Neural progenitor cell (in vitro differentiated cells): ENCODE measurements at regions not wholly inside any gene's neighbourhood (a gene's known extent, or its start where the extent isn't known, plus 50 kb on each side); places are given as distances from the start of the nearest gene placed in this dataset.

Experiments
- EZH2 ChIP-seq: fragments of 200-600 bp; sonication (generic); IDR thresholded peaks from 2 replicates; pipeline ENCODE4 v1.6.1; 2017; ENCODE audit warnings: antibody characterized with exemption, mild to moderate bottlenecking, moderate library complexity
- EZH2phosphoT487 ChIP-seq: fragments of 200-600 bp; sonication (generic); IDR thresholded peaks from 2 replicates; pipeline ENCODE4 v1.6.1; 2017; ENCODE audit warnings: antibody characterized with exemption
- TF ChIP-seq, protein P1 (sequence below): fragments of 200-600 bp; sonication (generic); IDR thresholded peaks from 2 replicates; pipeline ENCODE4 v1.5.1; 2017; ENCODE audit warnings: antibody characterized with exemption, mild to moderate bottlenecking

- TF ChIP-seq, protein P1, sequence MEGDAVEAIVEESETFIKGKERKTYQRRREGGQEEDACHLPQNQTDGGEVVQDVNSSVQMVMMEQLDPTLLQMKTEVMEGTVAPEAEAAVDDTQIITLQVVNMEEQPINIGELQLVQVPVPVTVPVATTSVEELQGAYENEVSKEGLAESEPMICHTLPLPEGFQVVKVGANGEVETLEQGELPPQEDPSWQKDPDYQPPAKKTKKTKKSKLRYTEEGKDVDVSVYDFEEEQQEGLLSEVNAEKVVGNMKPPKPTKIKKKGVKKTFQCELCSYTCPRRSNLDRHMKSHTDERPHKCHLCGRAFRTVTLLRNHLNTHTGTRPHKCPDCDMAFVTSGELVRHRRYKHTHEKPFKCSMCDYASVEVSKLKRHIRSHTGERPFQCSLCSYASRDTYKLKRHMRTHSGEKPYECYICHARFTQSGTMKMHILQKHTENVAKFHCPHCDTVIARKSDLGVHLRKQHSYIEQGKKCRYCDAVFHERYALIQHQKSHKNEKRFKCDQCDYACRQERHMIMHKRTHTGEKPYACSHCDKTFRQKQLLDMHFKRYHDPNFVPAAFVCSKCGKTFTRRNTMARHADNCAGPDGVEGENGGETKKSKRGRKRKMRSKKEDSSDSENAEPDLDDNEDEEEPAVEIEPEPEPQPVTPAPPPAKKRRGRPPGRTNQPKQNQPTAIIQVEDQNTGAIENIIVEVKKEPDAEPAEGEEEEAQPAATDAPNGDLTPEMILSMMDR: no peak
- TF ChIP-seq EZH2phosphoT487 (no peak), EZH2 (no peak)
These were observed 600.3 kb downstream of the GBE1 start for GRCh38 chr3:81161100-81161499.
